ENCODE measurements at regions not wholly inside any gene's neighbourhood (a gene's known extent, or its start where the extent isn't known, plus 50 kb on each side); places are given as distances from the start of the nearest gene placed in this dataset.

DNA sequence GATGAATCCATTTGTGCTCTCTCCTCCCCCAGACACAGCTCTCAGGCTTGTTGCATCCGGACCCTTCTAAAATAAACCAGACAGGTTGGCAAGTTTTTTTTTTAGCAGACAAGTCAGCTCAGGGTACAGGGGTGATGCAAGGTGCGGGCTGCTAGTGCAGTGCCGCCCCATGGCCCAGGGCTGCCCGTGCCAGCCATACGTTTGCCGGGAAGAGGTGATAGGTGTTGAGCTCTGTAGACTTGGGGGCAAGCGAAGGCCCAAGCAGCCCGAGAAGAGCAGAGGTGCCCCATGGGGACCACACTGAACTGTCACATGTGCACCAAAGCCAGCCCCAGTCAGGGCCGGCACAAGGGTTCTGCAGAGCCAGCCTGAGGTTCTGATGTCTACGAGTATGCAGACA, 57.1 kb upstream of the PDSS1 start:
- TF ChIP-seq RAD21 (IDR thresholded peaks at IDR 0.05; ENCODE audit: low read length) = no peak
- TF ChIP-seq POLR2AphosphoS5 (IDR thresholded peaks at IDR 0.05; ENCODE audit: low read depth, low read length) = no peak
- TF ChIP-seq NFIC (IDR thresholded peaks at IDR 0.05; ENCODE audit: borderline replicate concordance) = no peak

Data from SK-N-SH (cell line).